ENCODE measurements at regions not wholly inside any gene's neighbourhood (a gene's known extent, or its start where the extent isn't known, plus 50 kb on each side); places are given as distances from the start of the nearest gene placed in this dataset.

- TF ChIP-seq POLR2A (IDR thresholded peaks at IDR 0.05) (no peak), CTCF (IDR thresholded peaks at IDR 0.05) (no peak), POLR2AphosphoS5 (IDR thresholded peaks at IDR 0.05) (no peak)
Observed at GRCh38 chr4:155600244-155600643, 66.4 kb upstream of the GUCY1A1 start.
